HG02610 (cell line): ENCODE measurements at regions not wholly inside any gene's neighbourhood (a gene's known extent, or its start where the extent isn't known, plus 50 kb on each side); places are given as distances from the start of the nearest gene placed in this dataset.

Experiments
- ATAC-seq: cut with Tn5 transposase; IDR thresholded peaks from one replicate; pipeline ENCODE4 v1.9.1; 2021; ENCODE audit warnings: mild to moderate bottlenecking, moderate library complexity; ENCODE audit not compliant: unreplicated experiment

GRCh38 chr4:44861756-44862155 is 135.4 kb upstream of the GNPDA2 start:
- ATAC-seq: no peak

DNA sequence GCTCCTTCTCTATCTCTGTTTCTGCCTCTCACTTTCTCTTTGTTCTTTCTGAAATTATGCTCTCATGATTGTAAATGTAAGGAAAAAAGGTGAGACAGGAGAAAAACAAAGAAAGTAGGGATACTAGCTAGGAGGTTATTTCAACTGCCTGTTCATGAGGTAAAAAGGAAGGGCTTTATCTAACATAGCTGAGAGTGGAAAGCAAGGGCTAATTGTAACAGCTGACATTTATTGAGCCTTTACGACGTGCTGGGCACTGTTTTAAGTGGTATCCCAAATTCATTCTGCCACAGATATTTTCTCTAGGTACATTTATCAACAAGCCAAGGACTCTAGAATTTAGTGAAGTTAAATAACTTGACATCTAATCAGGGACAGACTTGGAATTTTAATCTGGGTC is 133.1 kb upstream of the GNPDA2 start:
- no peak for ATAC-seq

DNA sequence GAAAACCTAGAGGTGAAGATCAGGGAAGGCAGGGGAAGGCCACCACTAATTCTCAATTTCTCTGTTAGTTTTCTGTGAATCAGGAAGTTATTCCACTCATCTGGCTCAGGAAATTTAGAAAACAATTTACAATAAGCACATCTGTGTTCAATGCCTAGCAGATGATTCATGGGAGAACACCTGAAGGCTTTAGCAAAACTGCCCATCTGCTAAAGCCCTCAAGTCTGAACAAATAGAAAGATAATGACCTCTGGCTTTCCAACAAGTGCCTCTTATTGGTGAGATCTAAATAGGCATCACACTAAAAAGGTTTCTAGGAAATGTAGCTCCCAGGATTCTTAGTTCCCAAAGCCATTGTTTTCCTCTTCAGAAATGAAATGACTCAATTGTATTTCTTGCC is 122.1 kb upstream of the GNPDA2 start:
- no peak for ATAC-seq

GRCh38 chr4:44845993-44846392 is 119.6 kb upstream of the GNPDA2 start:
- no peak for ATAC-seq

DNA sequence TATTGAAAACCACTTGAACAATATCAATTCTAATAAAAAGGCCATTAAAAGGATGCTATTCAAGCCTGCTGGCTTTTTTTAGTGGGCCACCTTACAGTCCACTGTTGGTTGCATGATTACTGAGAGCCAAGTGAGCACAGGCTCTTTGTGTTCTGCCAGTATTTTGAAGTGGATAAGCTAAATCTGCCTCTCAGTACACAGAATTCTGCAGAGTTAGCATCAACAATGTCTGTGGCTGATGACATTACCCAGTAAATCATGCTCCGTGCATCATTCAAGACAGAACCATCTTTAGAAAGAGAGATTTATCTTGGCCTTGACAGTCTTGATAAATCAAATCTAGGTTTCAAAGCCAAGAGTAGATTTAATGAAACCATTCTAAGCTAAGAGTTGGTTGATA is 119.0 kb upstream of the GNPDA2 start:
- ATAC-seq: no peak

DNA sequence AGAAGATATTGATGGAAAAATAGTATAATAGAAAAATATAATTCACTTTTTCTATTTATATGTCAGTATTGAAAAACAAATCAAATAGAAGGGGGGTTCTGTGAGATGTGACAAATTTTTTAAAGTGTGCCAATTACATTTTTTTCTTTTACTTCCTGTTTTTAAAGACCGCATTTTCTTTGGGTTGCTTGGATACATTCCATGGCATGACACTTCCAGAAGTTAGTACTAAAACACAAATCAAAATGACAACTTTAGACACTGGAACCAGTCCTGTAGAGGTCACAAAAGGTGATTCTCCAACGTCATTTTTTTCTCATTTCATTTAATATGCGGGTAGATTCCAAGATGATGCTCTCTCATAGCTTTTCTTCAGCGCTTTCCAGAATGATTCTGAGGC is 116.2 kb upstream of the GNPDA2 start:
- no peak for ATAC-seq

DNA sequence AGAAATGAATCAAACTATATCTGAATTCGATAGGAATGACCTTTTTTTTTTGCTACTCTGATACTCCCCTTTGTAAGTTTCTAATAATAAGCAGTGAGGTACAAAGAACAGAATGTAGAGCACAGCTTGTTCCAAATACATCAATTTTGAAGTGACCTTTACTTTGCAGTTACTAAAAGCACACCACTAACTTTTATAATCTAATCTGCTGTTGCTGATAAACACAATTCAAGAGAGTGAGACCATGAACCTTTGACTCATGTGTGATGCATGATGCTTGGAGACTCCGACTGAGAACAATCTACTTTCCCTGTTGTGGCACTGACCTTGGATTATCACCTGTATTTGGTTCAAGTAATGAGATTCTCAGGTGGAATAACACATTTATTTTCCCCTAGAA is 91.6 kb upstream of the GNPDA2 start:
- no peak for ATAC-seq

GRCh38 chr4:44806071-44806470 is 79.7 kb upstream of the GNPDA2 start:
- ATAC-seq: no peak

DNA sequence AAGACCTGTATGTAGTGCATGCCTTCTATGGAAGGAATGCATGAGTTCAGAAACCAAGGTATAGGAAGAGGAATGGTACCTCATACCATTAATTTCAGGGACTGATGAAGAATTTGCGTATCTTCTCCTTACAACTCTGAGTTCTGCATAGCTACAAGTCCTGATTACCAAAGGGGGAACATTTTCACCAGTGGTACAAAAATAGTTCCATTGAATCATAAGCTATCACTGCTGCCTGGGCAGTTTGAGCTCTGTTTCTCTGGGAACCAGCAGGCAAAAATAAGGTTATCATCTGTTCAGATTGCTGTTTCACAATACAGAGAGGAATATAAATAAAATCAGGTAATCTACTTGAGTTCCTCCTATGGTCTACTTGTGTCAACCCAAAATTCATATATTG is 77.9 kb upstream of the GNPDA2 start:
- no peak for ATAC-seq

DNA sequence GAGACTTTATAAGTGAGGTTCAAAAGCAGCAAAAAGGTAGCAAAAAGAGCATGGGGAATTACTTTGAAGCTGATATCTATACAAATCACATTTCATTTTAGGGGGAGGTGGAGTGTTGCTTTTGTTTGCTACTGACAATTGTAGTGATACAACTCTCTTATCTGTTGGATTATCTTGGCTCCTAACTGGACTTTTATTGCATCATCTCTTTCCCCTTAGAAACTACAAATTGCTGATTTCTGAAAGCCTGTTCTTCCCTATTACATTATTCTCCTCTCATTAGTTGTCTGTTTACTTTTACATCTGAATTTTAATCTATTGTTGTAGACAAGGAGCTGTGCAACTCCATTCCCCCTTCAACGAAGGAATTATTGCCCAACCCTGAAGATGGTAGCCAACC is 75.0 kb upstream of the GNPDA2 start:
- no peak for ATAC-seq

GRCh38 chr4:44791831-44792230 is 65.5 kb upstream of the GNPDA2 start:
- ATAC-seq: no peak

DNA sequence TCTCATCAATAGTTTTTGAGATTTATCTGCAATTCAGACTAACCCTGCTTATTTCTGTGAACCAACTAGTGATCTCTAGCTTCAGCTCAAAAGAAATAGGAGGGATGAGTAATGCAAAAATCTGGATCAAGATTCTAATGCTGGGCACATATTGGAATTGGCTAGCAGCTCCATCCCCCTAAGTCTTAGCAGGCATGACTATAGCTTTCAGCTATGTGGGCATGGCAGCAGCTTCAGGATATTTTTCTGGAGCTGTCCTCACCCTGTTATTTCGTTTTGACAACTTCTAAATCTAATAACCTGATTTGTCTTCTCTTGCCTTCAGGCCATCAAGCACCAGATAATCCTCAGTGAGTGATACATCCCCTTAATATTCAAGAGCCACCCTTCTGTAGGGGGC is 50.8 kb upstream of the GNPDA2 start:
- ATAC-seq: no peak
